ENCODE measurements at regions not wholly inside any gene's neighbourhood (a gene's known extent, or its start where the extent isn't known, plus 50 kb on each side); places are given as distances from the start of the nearest gene placed in this dataset.
"Not testable (repeated sequence)": the region's sequence is repeated elsewhere in the genome, so short reads cannot be mapped to it uniquely, and the experiment has no call there.

GRCh38 chr21:19541602-19542001 lies 1138.0 kb upstream of the TMPRSS15 start:
- no peak for DNase-seq

- not testable (repeated sequence) for DNase-seq
Measured at GRCh38 chr21:19544493-19544892, 1140.9 kb upstream of the TMPRSS15 start.

- DNase-seq, result no peak
Measured at GRCh38 chr21:19547951-19548840, 1144.6 kb upstream of the TMPRSS15 start.

GRCh38 chr21:19553919-19554615 lies 1150.5 kb upstream of the TMPRSS15 start:
- DNase-seq, result no peak

- no peak for DNase-seq
Measured at GRCh38 chr21:19557046-19557445, 1153.5 kb upstream of the TMPRSS15 start.

- DNase-seq, result no peak
Measured at GRCh38 chr21:19557488-19557887, 1153.9 kb upstream of the TMPRSS15 start.

- DNase-seq, result no peak
Measured at GRCh38 chr21:19565587-19565986, 1162.0 kb upstream of the TMPRSS15 start.

- DNase-seq, result no peak
Measured at GRCh38 chr21:19566975-19567374, 1163.4 kb upstream of the TMPRSS15 start.

- no peak for DNase-seq
Measured at GRCh38 chr21:19577381-19577780, 1173.8 kb upstream of the TMPRSS15 start.

- DNase-seq, result no peak
Measured at GRCh38 chr21:19590044-19590443, 1186.5 kb upstream of the TMPRSS15 start.

GRCh38 chr21:19603011-19603593 lies 1199.5 kb upstream of the TMPRSS15 start:
- DNase-seq, result no peak

GRCh38 chr21:19608101-19608621 lies 1204.6 kb upstream of the TMPRSS15 start:
- DNase-seq, result no peak

- no peak for DNase-seq
Measured at GRCh38 chr21:19609611-19610010, 1206.0 kb upstream of the TMPRSS15 start.

- DNase-seq, result no peak
Measured at GRCh38 chr21:19621837-19622496, 1218.4 kb upstream of the TMPRSS15 start.

- no peak for DNase-seq
Measured at GRCh38 chr21:19640964-19641363, 1237.4 kb upstream of the TMPRSS15 start.

GRCh38 chr21:19648391-19648790 lies 1244.8 kb upstream of the TMPRSS15 start:
- DNase-seq, result no peak

GRCh38 chr21:19683492-19683891 lies 1279.9 kb upstream of the TMPRSS15 start:
- DNase-seq, result no peak

GRCh38 chr21:19684328-19684727 lies 1280.7 kb upstream of the TMPRSS15 start:
- DNase-seq, result no peak

GRCh38 chr21:19692231-19692630 lies 1288.6 kb upstream of the TMPRSS15 start:
- no peak for DNase-seq

- DNase-seq, result no peak
Measured at GRCh38 chr21:19695796-19696195, 1292.2 kb upstream of the TMPRSS15 start.

GRCh38 chr21:19700476-19700875 lies 1296.9 kb upstream of the TMPRSS15 start:
- DNase-seq, result no peak

GRCh38 chr21:19702726-19703125 lies 1295.5 kb upstream of the NCAM2 start:
- DNase-seq, result no peak

GRCh38 chr21:19704832-19705231 lies 1293.4 kb upstream of the NCAM2 start:
- no peak for DNase-seq

Data from 8988T (cell line).